OCI-LY3 (cell line): ENCODE measurements at regions not wholly inside any gene's neighbourhood (a gene's known extent, or its start where the extent isn't known, plus 50 kb on each side); places are given as distances from the start of the nearest gene placed in this dataset.

Experiments
- H2AFZ ChIP-seq: fragments of 200-600, 300-600 bp; shearing (Covaris generic); 2 replicates; pipeline ENCODE4 v1.6.0; 2014; ENCODE audit warnings: antibody characterized with exemption, low read depth, low read length
- H3K27ac ChIP-seq: fragments of 200-600, 300-600 bp; sonication (generic); 2 replicates; pipeline ENCODE4 v1.5.1; 2014; ENCODE audit warnings: mild to moderate bottlenecking, low read length, moderate library complexity, mixed read lengths
- H3K27me3 ChIP-seq: fragments of 200-600, 300-600 bp; sonication (generic); 2 replicates; pipeline ENCODE4 v1.6.1; 2014; ENCODE audit warnings: low read depth, low read length, mixed read lengths
- H3K36me3 ChIP-seq: fragments of 200-600, 300-600 bp; sonication (generic); replicated peaks from 2 replicates; pipeline ENCODE3; 2014; ENCODE audit warnings: low read depth, low read length, mixed read lengths
- H3K4me1 ChIP-seq: fragments of 300-600, 200-600 bp; sonication (generic); 2 replicates; pipeline ENCODE4 v1.6.1; 2014; ENCODE audit warnings: low read length, mixed read lengths
- H3K4me2 ChIP-seq: fragments of 200-600, 300-600 bp; sonication (generic); 2 replicates; pipeline ENCODE4 v1.6.1; 2014; ENCODE audit warnings: low read length, mixed read lengths
- H3K4me3 ChIP-seq: fragments of 300-600, 200-600 bp; sonication (generic); 2 replicates; pipeline ENCODE4 v1.5.1; 2014; ENCODE audit warnings: antibody characterized with exemption, mild to moderate bottlenecking, low read length, moderate library complexity
- H3K79me2 ChIP-seq: fragments of 300-600, 200-600 bp; shearing (Covaris generic); 2 replicates; pipeline ENCODE4 v1.6.1; 2014; ENCODE audit warnings: mild to moderate bottlenecking, low read length, mixed read lengths
- H3K9ac ChIP-seq: fragments of 300-600, 200-600 bp; shearing (Covaris generic); 2 replicates; pipeline ENCODE4 v1.6.0; 2014; ENCODE audit warnings: mild to moderate bottlenecking, low read length, moderate library complexity
- H3K9me3 ChIP-seq: fragments of 200-600, 300-600 bp; shearing (Covaris generic); 2 replicates; pipeline ENCODE4 v1.6.1; 2014; ENCODE audit warnings: low read length, mixed read lengths; ENCODE audit not compliant: insufficient read depth
- H4K20me1 ChIP-seq: fragments of 200-600, 300-600 bp; sonication (generic); 2 replicates; pipeline ENCODE4 v1.6.1; 2016; ENCODE audit warnings: low read length, mixed read lengths; ENCODE audit not compliant: insufficient read depth
- CTCF ChIP-seq: fragments of 200-600, 300-600 bp; sonication (generic); IDR thresholded peaks from 2 replicates; pipeline ENCODE4 v1.5.1; 2014; ENCODE audit warnings: antibody characterized with exemption, low read length, low read depth
- EZH2phosphoT487 ChIP-seq: fragments of 200-600 bp; shearing (Covaris generic); IDR thresholded peaks from 2 replicates; pipeline ENCODE4 v1.6.1; 2018; ENCODE audit warnings: antibody characterized with exemption, mixed run types, low read depth

GRCh38 chr10:3412646-3413045 lies 240.1 kb upstream of the PITRM1 start:
- Histone ChIP-seq H4K20me1 (no peaks in the 10 kb centered on the region), H3K4me2 (no peak overlapping the region), H3K36me3 (no peaks in the 10 kb centered on the region), H3K9ac (no peak overlapping the region), H3K4me1 (peaks cover 12% of the 10 kb centered on the region), H3K9me3 (no peaks in the 10 kb centered on the region), H3K79me2 (no peaks in the 10 kb centered on the region), H2AFZ (no peak overlapping the region), H3K27ac (no peak overlapping the region), H3K4me3 (no peak overlapping the region), H3K27me3 (no peaks in the 10 kb centered on the region)
- TF ChIP-seq EZH2phosphoT487 (no peak), CTCF (no peak)

- H3K79me2 ChIP-seq: no peaks in the 10 kb centered on the region
- no peaks in the 10 kb centered on the region for H3K9me3 ChIP-seq
- no peak overlapping the region for H3K4me2 ChIP-seq
- H3K4me3 ChIP-seq: no peak overlapping the region
- H3K4me1 ChIP-seq: peaks cover 12% of the 10 kb centered on the region
- H3K27me3 ChIP-seq: no peaks in the 10 kb centered on the region
- H3K36me3 ChIP-seq: no peaks in the 10 kb centered on the region
- TF ChIP-seq EZH2phosphoT487 (no peak), CTCF (no peak)
- no peak overlapping the region for H2AFZ ChIP-seq
- no peaks in the 10 kb centered on the region for H4K20me1 ChIP-seq
- no peak overlapping the region for H3K27ac ChIP-seq
- H3K9ac ChIP-seq: no peak overlapping the region
Observed at GRCh38 chr10:3412071-3412582, 239.5 kb upstream of the PITRM1 start.

GRCh38 chr10:3411044-3411443 lies 238.5 kb upstream of the PITRM1 start:
- no peaks in the 10 kb centered on the region for H3K9me3 ChIP-seq
- H3K9ac ChIP-seq: no peak overlapping the region
- H3K27ac ChIP-seq: no peak overlapping the region
- H3K36me3 ChIP-seq: no peaks in the 10 kb centered on the region
- no peaks in the 10 kb centered on the region for H3K79me2 ChIP-seq
- TF ChIP-seq CTCF (no peak), EZH2phosphoT487 (no peak)
- H3K4me2 ChIP-seq: no peak overlapping the region
- H2AFZ ChIP-seq: no peak overlapping the region
- no peaks in the 10 kb centered on the region for H4K20me1 ChIP-seq
- H3K4me3 ChIP-seq: no peak overlapping the region
- H3K4me1 ChIP-seq: peaks cover 12% of the 10 kb centered on the region
- no peaks in the 10 kb centered on the region for H3K27me3 ChIP-seq

GRCh38 chr10:3409928-3410327 lies 237.3 kb upstream of the PITRM1 start:
- Histone ChIP-seq H3K4me1 (peaks cover 12% of the 10 kb centered on the region), H3K36me3 (no peaks in the 10 kb centered on the region), H3K4me2 (no peak overlapping the region), H3K27ac (no peak overlapping the region), H3K79me2 (no peaks in the 10 kb centered on the region), H3K4me3 (no peak overlapping the region), H4K20me1 (no peaks in the 10 kb centered on the region), H2AFZ (no peak overlapping the region), H3K9ac (no peak overlapping the region), H3K9me3 (no peaks in the 10 kb centered on the region), H3K27me3 (no peaks in the 10 kb centered on the region)
- TF ChIP-seq CTCF (no peak), EZH2phosphoT487 (no peak)
